Mesothelial cell of epicardium (in vitro differentiated cells): ENCODE measurements at regions not wholly inside any gene's neighbourhood (a gene's known extent, or its start where the extent isn't known, plus 50 kb on each side); places are given as distances from the start of the nearest gene placed in this dataset.

ENCODE experiments used
- DNase-seq, 2 experiments: peaks; one replicate each; pipeline ENCODE4 v3.0.0; 2021; ENCODE audit warnings: low spot score in 2 of 2; ENCODE audit not compliant: unreplicated experiment in 2 of 2
- H3K27ac Mint-ChIP-seq: 2 replicates; pipeline ENCODE4 v1.8.0; 2021; ENCODE audit warnings: mixed read lengths
- H3K27me3 Mint-ChIP-seq: 2 replicates; pipeline ENCODE4 v1.8.0; 2021; ENCODE audit warnings: low read depth, mixed read lengths
- H3K36me3 Mint-ChIP-seq: 2 replicates; pipeline ENCODE4 v1.8.0; 2021; ENCODE audit warnings: mixed read lengths
- H3K4me1 Mint-ChIP-seq: 2 replicates; pipeline ENCODE4 v1.8.0; 2021; ENCODE audit warnings: mixed read lengths
- H3K4me3 Mint-ChIP-seq: 2 replicates; pipeline ENCODE4 v1.8.0; 2021; ENCODE audit warnings: mild to moderate bottlenecking, moderate library complexity, mixed read lengths
- H3K9me3 Mint-ChIP-seq: 2 replicates; pipeline ENCODE4 v1.8.0; 2021; ENCODE audit warnings: mixed read lengths
- TF ChIP-seq, protein P1 (sequence below): fragments of 200-600 bp; sonication (generic); IDR thresholded peaks from one replicate; pipeline ENCODE4 v1.5.0; 2021; ENCODE audit warnings: antibody characterized with exemption; ENCODE audit not compliant: unreplicated experiment

DNA sequence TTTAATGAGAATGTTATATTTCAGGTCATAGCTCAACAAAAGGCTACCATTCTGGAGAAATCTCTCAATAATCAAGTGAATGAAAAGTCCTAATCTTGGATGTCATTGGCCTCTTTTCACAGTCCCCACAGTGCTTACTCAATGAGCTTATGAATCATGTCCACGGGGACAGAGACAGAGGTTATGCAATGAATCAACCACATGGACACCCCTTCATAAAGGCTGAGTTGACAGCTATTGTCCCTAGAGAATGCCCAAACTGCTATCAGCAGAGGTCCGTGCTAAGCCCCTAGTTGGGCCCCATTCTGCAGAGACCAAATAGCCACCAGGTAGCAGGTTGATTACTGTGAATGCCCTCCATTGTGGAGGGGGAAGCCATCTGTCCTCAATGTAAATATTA is 158.1 kb downstream of the LHFPL1 start:
- peaks cover 11% of the 10 kb centered on the region for H3K9me3 Mint-ChIP-seq
- no peak for DNase-seq

DNA sequence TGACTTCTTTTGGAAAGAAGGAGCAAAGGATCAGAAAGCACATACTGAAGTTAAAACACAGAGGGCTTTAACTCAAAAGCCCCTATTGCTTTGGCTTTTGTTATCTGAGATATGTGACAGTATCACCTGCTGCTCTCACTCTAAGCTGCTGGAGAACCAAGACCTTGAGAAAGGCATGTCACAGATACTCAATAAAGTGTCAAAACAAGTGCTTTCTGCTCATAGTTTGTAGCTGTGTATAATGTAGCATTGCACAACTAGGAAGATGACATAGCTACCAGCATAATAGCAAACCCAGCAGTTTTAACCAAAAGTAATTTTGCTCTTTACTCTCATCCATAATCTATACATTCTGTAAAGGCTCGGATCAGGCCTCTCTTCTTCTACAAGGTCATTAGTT is 159.6 kb downstream of the LHFPL1 start:
- Mint-ChIP-seq H3K27ac (no peak overlapping the region), H3K4me1 (no peaks in the 10 kb centered on the region), H3K4me3 (no peak overlapping the region), H3K36me3 (no peaks in the 10 kb centered on the region), H3K9me3 (peaks cover 7% of the 10 kb centered on the region), H3K27me3 (no peaks in the 10 kb centered on the region)
- TF ChIP-seq, protein P1, sequence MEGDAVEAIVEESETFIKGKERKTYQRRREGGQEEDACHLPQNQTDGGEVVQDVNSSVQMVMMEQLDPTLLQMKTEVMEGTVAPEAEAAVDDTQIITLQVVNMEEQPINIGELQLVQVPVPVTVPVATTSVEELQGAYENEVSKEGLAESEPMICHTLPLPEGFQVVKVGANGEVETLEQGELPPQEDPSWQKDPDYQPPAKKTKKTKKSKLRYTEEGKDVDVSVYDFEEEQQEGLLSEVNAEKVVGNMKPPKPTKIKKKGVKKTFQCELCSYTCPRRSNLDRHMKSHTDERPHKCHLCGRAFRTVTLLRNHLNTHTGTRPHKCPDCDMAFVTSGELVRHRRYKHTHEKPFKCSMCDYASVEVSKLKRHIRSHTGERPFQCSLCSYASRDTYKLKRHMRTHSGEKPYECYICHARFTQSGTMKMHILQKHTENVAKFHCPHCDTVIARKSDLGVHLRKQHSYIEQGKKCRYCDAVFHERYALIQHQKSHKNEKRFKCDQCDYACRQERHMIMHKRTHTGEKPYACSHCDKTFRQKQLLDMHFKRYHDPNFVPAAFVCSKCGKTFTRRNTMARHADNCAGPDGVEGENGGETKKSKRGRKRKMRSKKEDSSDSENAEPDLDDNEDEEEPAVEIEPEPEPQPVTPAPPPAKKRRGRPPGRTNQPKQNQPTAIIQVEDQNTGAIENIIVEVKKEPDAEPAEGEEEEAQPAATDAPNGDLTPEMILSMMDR: no peak
- DNase-seq: no peak

More for the DNA sequence above, 158.1 kb downstream of the LHFPL1 start:
- TF ChIP-seq, protein P1: no peak
- Mint-ChIP-seq H3K27ac (no peak overlapping the region), H3K4me1 (no peaks in the 10 kb centered on the region), H3K36me3 (no peaks in the 10 kb centered on the region), H3K27me3 (no peaks in the 10 kb centered on the region), H3K4me3 (no peak overlapping the region)

DNA sequence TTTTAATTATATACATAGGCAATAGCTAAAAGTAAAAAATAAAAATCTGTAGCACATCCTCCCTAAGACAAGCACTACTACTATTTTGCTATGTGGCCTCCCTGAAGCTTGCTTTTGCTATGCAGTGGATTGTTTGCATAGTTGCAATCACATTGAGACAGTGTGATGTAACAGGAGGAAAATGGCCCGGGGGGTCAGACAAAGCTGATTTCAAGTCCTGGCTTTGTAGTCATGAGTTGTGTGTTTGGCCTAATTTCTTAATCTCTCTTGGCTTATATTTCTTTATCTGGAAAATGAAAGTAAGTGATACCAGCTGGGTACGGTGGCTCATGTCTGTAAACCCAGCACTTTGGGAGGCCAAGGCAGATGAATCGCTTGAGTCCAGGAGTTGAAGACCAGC is 166.6 kb downstream of the LHFPL1 start:
- no peak overlapping the region for H3K27ac Mint-ChIP-seq
- H3K4me3 Mint-ChIP-seq: no peak overlapping the region
- no peaks in the 10 kb centered on the region for H3K27me3 Mint-ChIP-seq
- H3K36me3 Mint-ChIP-seq: no peaks in the 10 kb centered on the region
- DNase-seq: no peak
- TF ChIP-seq, protein P1: no peak
- peaks cover 20% of the 10 kb centered on the region for H3K9me3 Mint-ChIP-seq
- H3K4me1 Mint-ChIP-seq: no peaks in the 10 kb centered on the region

DNA sequence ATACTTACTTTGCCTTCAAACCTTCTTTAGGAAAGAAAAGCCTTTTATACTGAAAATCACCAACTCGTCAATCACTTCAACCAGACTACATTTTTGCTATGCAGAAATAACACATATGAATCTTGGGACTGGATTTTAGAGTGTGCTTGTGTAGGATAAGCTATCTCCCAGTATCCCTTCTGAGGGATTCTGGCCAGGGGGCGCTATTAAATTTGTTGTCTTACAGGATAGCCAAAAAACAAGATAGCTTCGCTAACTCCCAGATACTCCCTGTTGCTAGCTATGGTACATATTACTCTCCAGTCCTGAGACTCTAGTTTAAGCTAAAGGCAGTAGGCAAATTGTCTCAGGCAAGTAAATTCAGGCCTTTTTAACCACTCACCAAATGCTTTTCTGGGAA is 167.2 kb downstream of the LHFPL1 start:
- Mint-ChIP-seq H3K4me1 (no peaks in the 10 kb centered on the region), H3K9me3 (peaks cover 22% of the 10 kb centered on the region), H3K27me3 (no peaks in the 10 kb centered on the region), H3K27ac (no peak overlapping the region), H3K36me3 (no peaks in the 10 kb centered on the region), H3K4me3 (no peak overlapping the region)
- DNase-seq: no peak
- TF ChIP-seq, protein P1: no peak

DNA sequence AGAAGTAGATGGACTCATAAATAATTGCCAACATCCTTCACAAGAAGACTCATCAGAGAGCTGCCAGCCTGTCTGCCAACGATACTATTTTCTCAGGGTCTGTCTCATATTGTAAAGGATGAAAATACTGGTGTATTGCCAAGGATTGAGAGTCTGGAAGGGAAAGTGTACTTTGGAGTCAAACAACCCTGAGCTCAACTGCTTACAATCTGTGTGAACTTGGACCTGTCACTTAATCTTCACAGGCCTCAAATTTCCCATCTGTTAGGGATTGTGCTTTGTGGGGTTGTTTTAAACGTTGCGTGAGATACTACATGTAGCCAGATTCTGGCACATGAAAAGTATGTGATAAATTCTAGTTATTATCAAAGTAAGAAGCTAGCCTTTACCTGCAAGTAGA is 169.1 kb downstream of the LHFPL1 start:
- Mint-ChIP-seq H3K27me3 (no peaks in the 10 kb centered on the region), H3K27ac (no peak overlapping the region), H3K36me3 (no peaks in the 10 kb centered on the region), H3K4me1 (no peaks in the 10 kb centered on the region), H3K4me3 (no peak overlapping the region), H3K9me3 (peaks cover 22% of the 10 kb centered on the region)
- TF ChIP-seq, protein P1: no peak
- no peak for DNase-seq

DNA sequence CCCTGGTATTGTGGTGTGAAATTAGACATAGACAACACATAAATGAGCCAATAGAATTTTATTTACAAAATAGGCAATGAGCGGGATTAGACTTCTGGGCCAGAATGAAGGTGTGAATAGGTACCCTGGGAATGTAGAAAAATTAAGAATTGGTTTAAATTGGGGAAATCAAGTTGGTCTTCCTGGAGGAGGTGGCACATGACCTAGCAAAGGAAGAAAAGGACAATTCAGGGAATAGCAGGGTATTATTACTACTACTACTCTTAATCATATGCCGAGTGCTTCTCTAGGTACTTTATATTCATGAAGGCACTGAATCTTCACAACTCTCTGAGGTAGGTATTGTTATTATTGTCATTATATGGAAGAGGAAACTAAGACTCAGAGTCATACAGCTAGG is 202.1 kb downstream of the LHFPL1 start:
- no peak overlapping the region for H3K27ac Mint-ChIP-seq
- no peak for DNase-seq
- H3K27me3 Mint-ChIP-seq: peaks cover 4% of the 10 kb centered on the region
- no peaks in the 10 kb centered on the region for H3K36me3 Mint-ChIP-seq
- no peak overlapping the region for H3K4me3 Mint-ChIP-seq
- H3K4me1 Mint-ChIP-seq: no peaks in the 10 kb centered on the region
- TF ChIP-seq, protein P1: no peak
- peaks cover 5% of the 10 kb centered on the region for H3K9me3 Mint-ChIP-seq
